ENCODE measurements at regions not wholly inside any gene's neighbourhood (a gene's known extent, or its start where the extent isn't known, plus 50 kb on each side); places are given as distances from the start of the nearest gene placed in this dataset.

- Histone ChIP-seq H3K4me3 (no peak overlapping the region), H3K36me3 (ENCODE audit: control insufficient read depth in 4 of 4, insufficient read depth in 4 of 4, low read length in 4 of 4) (no peaks in the 10 kb centered on the region), H3K4me1 (ENCODE audit: control insufficient read depth in 5 of 5, insufficient read depth in 5 of 5, low read length in 5 of 5) (no peaks in the 10 kb centered on the region), H3K9me3 (ENCODE audit: control insufficient read depth in 4 of 4, insufficient read depth in 3 of 4, low read length in 3 of 4) (no peaks in the 10 kb centered on the region), H3K27ac (ENCODE audit: low read depth in 1 of 2, low read length in 1 of 2) (no peak overlapping the region), H3K27me3 (ENCODE audit: control insufficient read depth in 3 of 3, insufficient read depth in 3 of 3, low read length in 2 of 3) (no peaks in the 10 kb centered on the region), H3K9ac (ENCODE audit: insufficient read depth in 1 of 2, low read length in 2 of 2) (no peak overlapping the region)
- no peak for ATAC-seq (ENCODE audit: insufficient read depth, low FRiP score)
- 95 to 100% methylated on average over 1 of the region's 1 CpG for WGBS, 2 donors
- DNase-seq = peak in 2 of 3 donors; percentile 22 to 35
- TF ChIP-seq CTCF (IDR thresholded peaks at IDR 0.05; ENCODE audit: control extremely low read depth, extremely low read depth) = no peak
Observed at GRCh38 chr5:128667152-128667551, 129.1 kb upstream of the FBN2 start.

DNA sequence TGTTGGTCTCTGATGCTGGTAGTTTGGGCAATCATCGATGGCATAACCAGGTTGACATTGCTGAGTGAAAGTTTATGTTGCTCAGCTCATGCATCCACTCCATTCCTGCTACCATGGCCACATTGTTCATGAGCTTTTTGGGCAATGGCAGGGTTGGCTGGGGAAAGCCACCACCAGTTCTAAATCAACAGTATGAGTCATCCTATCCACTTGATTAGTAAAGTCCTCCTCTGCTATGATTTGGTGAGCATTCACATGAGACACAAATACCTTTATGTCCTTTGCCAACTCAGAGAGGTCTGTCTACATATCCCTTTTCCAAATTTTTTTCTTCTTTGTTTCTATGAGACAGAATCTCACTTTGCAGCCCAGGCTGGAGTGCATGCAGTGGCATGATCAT, 129.7 kb upstream of the FBN2 start:
- no peak for TF ChIP-seq CTCF (IDR thresholded peaks at IDR 0.05; ENCODE audit: control extremely low read depth, extremely low read depth)
- Histone ChIP-seq H3K27ac (ENCODE audit: low read depth in 1 of 2, low read length in 1 of 2) (no peak overlapping the region), H3K4me3 (no peak overlapping the region), H3K9me3 (ENCODE audit: control insufficient read depth in 4 of 4, insufficient read depth in 3 of 4, low read length in 3 of 4) (no peaks in the 10 kb centered on the region), H3K9ac (ENCODE audit: insufficient read depth in 1 of 2, low read length in 2 of 2) (no peak overlapping the region), H3K36me3 (ENCODE audit: control insufficient read depth in 4 of 4, insufficient read depth in 4 of 4, low read length in 4 of 4) (no peaks in the 10 kb centered on the region), H3K27me3 (ENCODE audit: control insufficient read depth in 3 of 3, insufficient read depth in 3 of 3, low read length in 2 of 3) (no peaks in the 10 kb centered on the region), H3K4me1 (ENCODE audit: control insufficient read depth in 5 of 5, insufficient read depth in 5 of 5, low read length in 5 of 5) (no peaks in the 10 kb centered on the region)
- DNase-seq (no peak), ATAC-seq (ENCODE audit: insufficient read depth, low FRiP score) (no peak)
- 82 to 91% methylated on average over 1 of the region's 1 CpG for WGBS, 2 donors

DNA sequence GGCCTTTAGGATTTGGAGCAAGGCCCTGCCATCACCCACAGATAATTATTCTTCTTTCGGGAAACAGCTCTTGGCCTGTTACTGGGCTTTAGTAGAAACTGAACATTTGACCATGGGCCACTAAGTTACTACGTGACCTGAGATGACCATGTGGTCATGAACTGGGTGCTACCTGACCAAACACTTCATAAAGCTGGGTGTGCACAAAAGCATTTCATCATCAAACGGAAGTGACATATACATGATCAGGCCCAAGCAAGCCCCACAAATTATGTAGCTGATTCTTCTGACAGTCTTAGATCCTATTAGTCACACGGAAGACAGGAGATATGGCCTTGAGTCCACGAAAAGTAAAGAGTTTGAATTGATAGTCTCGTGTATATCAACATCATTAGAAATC, 130.9 kb upstream of the FBN2 start:
- Histone ChIP-seq H3K4me1 (ENCODE audit: control insufficient read depth in 5 of 5, insufficient read depth in 5 of 5, low read length in 5 of 5) (no peaks in the 10 kb centered on the region), H3K27ac (ENCODE audit: low read depth in 1 of 2, low read length in 1 of 2) (no peak overlapping the region), H3K9me3 (ENCODE audit: control insufficient read depth in 4 of 4, insufficient read depth in 3 of 4, low read length in 3 of 4) (no peaks in the 10 kb centered on the region), H3K27me3 (ENCODE audit: control insufficient read depth in 3 of 3, insufficient read depth in 3 of 3, low read length in 2 of 3) (no peaks in the 10 kb centered on the region), H3K36me3 (ENCODE audit: control insufficient read depth in 4 of 4, insufficient read depth in 4 of 4, low read length in 4 of 4) (no peaks in the 10 kb centered on the region), H3K4me3 (no peak overlapping the region), H3K9ac (ENCODE audit: insufficient read depth in 1 of 2, low read length in 2 of 2) (no peak overlapping the region)
- ATAC-seq (ENCODE audit: insufficient read depth, low FRiP score) = no peak
- 93 to 94% methylated on average over 6 of the region's 6 CpGs for WGBS, 2 donors
- TF ChIP-seq CTCF (IDR thresholded peaks at IDR 0.05; ENCODE audit: control extremely low read depth, extremely low read depth) = no peak
- DNase-seq = no peak

GRCh38 chr5:128669803-128670202, 131.8 kb upstream of the FBN2 start:
- H3K9ac ChIP-seq (ENCODE audit: insufficient read depth in 1 of 2, low read length in 2 of 2) = no peak overlapping the region
- H3K4me1 ChIP-seq (ENCODE audit: control insufficient read depth in 5 of 5, insufficient read depth in 5 of 5, low read length in 5 of 5) = no peaks in the 10 kb centered on the region
- no peak overlapping the region for H3K4me3 ChIP-seq
- no peak overlapping the region for H3K27ac ChIP-seq (ENCODE audit: low read depth in 1 of 2, low read length in 1 of 2)
- no peak for TF ChIP-seq CTCF (IDR thresholded peaks at IDR 0.05; ENCODE audit: control extremely low read depth, extremely low read depth)
- no peaks in the 10 kb centered on the region for H3K9me3 ChIP-seq (ENCODE audit: control insufficient read depth in 4 of 4, insufficient read depth in 3 of 4, low read length in 3 of 4)
- ATAC-seq (ENCODE audit: insufficient read depth, low FRiP score) (no peak), DNase-seq (no peak)
- H3K36me3 ChIP-seq (ENCODE audit: control insufficient read depth in 4 of 4, insufficient read depth in 4 of 4, low read length in 4 of 4) = no peaks in the 10 kb centered on the region
- H3K27me3 ChIP-seq (ENCODE audit: control insufficient read depth in 3 of 3, insufficient read depth in 3 of 3, low read length in 2 of 3) = no peaks in the 10 kb centered on the region
- WGBS, 2 donors = 76 to 79% methylated on average over 2 of the region's 2 CpGs

Measured in lung (tissue), 11 donors.